HG02884 (cell line): ENCODE measurements at regions not wholly inside any gene's neighbourhood (a gene's known extent, or its start where the extent isn't known, plus 50 kb on each side); places are given as distances from the start of the nearest gene placed in this dataset.
A peak's percentile ranks its signal among the peaks of the same experiment; 100 is the strongest.

Source experiments
- ATAC-seq: cut with Tn5 transposase; IDR thresholded peaks from one replicate; pipeline ENCODE4 v1.9.1; 2021; ENCODE audit warnings: mild to moderate bottlenecking, moderate library complexity; ENCODE audit not compliant: unreplicated experiment

DNA sequence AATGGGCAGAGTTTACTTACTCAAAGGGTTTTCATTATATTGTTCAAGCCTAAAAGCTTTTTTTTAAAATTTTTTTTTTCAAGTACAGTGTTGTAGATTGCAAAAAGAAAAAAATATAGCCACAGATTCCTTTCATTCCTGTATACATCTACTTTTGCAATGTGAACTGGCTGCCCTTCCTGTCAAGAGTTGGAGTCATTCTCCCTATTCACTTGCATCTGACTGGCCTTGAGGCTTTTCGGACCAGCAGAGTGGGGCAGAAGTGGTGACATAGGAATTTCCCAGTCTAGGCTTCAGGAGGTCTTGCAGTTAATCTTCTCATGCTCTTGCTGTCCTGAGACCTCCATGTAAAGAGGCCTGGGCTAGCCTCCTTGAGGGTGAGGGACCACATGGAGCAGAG, 218.3 kb upstream of the CFAP20DC start:
- ATAC-seq = no peak

DNA sequence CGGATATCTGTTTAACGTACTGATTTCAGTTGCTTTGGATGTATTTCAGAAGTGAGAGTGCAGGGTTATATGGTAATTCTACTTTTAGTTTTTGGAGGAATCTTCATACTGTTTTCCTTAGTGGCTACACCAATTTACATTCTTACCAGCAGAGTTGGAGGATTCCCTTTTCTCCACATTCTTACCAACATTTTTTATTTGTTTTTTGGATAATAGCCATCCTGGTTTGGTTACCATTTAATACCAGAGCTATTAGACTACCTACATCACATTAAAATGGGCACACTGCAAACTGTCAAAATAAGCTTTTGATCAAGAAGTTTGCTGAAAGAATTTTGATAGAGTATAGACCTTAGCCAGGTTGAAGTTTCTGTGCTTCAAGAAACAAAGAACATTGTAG, 217.2 kb upstream of the CFAP20DC start:
- ATAC-seq = no peak

DNA sequence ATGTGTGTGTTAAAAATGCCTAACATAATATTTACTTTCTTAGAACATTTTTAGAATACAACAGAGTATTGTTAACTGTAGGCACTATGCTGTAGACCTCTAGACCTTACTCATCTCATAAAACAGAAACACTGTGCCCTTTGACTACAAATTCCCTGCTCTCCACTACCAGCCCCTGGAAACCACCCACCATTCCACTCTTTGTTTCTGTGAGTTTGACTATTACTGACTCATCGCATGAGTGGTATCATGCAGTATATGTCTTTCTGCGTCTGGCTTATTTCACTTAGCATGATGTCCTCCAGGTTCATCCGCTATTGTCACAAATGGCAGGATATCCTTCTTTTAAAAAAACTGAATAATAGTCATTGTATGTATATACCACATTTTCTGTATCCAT, 216.7 kb upstream of the CFAP20DC start:
- no peak for ATAC-seq

- ATAC-seq = no peak
Observed at GRCh38 chr3:59265566-59265965, 215.7 kb upstream of the CFAP20DC start.

- no peak for ATAC-seq
Observed at GRCh38 chr3:59264366-59264765, 214.5 kb upstream of the CFAP20DC start.

DNA sequence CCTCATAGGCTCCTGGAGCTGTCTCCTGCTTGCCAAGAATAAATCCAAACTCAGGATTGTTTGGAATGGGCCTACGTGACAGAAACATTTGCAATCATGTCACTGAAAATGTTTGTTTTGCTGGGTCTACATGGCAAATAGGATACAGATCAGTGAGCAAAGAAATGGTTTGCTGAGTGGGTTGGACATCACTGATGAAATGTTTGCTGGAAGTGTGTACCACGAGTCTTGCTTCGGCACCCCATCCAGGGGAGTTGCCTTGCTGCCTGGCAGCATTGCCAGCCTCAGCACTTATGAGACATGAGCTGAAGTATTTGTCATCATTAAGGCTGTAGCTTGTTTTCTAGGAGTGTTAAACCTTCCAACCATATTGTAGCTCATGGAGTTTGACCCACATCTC, 213.3 kb upstream of the CFAP20DC start:
- no peak for ATAC-seq

DNA sequence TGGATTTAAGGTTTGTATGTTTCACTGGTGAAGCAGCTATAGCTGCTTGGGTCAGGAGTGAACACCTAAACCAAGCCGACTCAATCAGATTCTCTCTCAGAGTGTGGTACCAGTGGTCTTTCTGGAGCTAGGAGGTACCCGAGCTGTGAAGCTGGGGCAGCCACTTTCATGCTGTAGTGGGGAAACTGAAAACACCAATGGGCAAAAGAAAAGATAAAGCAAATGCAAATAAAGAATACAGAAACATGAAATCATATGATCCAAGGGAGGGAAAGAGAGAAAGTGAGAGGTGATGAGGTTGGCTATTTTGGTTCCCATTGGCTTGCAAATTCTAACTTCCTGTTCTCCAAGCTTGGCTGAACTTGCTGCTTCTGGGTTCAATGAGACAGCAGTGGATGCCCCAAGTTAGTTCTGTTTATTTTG, 212.3 kb upstream of the CFAP20DC start:
- ATAC-seq = peak; percentile 88

DNA sequence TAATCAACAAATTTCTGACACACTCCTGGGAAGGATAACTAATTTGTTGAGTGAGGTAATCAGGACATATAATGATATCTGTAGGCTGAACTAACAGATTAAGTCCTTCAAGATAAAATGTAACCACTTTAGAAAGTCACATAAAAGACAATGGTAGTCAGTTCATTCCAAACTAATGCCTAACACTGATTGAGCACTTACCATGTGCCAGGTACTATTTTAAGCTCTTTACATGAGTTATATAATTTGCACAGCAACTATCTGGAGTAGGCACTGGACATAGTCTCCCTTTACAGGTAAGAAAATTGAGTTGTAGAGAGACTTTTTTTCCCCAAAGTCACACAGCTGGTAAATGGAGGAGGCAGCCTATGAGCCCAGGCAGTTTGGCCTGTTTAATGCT, 211.2 kb upstream of the CFAP20DC start:
- ATAC-seq = no peak

- ATAC-seq = no peak
Observed at GRCh38 chr3:59258550-59259260, 208.9 kb upstream of the CFAP20DC start.

DNA sequence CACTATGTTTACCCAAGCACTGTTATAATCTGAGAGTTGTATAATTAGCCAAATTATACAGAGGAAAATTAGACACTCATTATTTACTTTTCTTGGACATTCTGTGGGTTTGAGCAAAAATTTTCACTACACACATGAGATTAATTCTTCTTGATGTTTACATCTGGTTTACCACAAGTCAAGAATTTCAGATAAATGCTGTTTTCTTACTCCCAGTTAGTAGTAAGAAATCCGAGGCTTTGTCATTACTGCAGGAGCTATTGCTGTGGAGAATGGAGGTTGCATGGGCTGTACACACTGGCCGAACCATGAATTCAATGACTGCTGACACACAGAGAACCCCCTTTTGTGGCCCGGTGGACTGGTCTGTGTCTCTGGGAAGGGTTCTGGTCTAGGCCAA, 207.7 kb upstream of the CFAP20DC start:
- no peak for ATAC-seq

GRCh38 chr3:59256230-59256629, 206.4 kb upstream of the CFAP20DC start:
- no peak for ATAC-seq

- ATAC-seq = no peak
Observed at GRCh38 chr3:59254976-59255375, 205.2 kb upstream of the CFAP20DC start.

DNA sequence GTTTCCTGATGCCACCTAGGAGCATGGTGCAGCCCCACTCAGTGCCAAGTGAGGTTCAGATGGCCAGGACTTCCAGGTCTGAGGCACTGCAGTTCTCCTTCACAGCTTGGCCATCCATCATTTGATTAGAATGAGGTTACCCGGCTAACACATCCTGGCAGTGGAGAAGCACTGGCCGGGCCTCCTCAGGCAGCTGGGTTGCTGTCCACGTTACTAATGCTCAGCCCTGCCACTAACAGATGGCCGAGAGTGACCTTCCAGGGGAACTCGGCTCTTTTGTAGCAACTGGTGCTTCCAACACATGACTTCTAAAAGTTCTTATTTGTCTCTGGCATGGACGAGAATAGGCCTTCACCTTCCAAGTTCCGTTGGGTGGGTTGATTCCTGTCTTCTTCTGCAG, 204.6 kb upstream of the CFAP20DC start:
- ATAC-seq = no peak

GRCh38 chr3:59253523-59253922, 203.7 kb upstream of the CFAP20DC start:
- ATAC-seq = no peak

DNA sequence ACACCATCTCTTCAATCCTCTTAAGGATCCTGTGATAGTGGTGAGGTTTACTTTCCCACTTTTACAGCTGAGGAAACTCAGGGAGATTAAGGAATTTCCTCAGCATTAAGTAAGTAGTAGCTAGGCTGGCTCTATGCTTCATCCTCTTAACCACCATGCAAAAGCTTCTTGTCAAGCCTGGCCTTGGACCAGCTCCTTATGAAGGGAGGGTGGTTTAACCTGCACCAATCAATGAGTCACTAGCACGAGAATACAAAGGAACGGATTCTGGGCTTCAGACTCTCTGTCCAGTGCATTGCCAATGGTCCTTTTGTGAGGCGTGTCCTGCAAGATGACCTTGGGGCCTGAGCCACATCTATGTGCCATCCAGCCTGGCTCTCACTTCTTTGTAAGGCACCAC, 202.0 kb upstream of the CFAP20DC start:
- ATAC-seq = no peak

- ATAC-seq = no peak
Observed at GRCh38 chr3:59250600-59250999, 200.8 kb upstream of the CFAP20DC start.

DNA sequence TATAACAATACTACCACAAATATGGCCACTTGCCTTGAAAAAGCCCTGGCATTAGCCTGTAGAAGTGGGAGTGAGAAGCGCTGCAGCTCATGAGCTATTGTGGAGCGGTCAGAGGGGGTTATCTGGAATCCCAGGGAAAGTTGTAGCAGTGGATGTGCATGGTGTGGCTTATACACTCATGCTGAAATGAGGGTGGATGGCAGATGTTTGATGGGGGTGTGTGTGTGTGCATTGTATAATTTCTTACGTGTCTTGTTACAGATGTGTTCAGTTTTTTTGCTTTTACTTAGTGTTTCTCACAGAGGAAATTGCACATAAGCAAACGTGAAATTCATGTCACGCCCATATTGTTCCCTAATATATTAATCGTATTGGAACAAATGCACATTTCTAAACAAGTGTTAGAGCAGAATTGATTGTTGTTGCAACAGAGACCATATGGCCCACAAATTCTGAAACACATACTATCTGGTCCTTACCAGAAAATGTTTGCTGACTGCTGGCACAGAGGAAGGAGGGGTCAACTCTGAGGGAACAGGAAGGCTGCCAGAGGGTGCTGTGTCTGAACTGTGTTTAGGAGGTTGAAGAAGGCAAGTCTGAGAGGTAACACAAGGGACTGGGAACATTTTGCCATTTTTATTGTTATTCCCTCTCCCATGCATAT, 200.0 kb upstream of the CFAP20DC start:
- no peak for ATAC-seq

- ATAC-seq = no peak
Observed at GRCh38 chr3:59249004-59249403, 199.2 kb upstream of the CFAP20DC start.

GRCh38 chr3:59247402-59247841, 197.6 kb upstream of the CFAP20DC start:
- peak; percentile 54 for ATAC-seq

DNA sequence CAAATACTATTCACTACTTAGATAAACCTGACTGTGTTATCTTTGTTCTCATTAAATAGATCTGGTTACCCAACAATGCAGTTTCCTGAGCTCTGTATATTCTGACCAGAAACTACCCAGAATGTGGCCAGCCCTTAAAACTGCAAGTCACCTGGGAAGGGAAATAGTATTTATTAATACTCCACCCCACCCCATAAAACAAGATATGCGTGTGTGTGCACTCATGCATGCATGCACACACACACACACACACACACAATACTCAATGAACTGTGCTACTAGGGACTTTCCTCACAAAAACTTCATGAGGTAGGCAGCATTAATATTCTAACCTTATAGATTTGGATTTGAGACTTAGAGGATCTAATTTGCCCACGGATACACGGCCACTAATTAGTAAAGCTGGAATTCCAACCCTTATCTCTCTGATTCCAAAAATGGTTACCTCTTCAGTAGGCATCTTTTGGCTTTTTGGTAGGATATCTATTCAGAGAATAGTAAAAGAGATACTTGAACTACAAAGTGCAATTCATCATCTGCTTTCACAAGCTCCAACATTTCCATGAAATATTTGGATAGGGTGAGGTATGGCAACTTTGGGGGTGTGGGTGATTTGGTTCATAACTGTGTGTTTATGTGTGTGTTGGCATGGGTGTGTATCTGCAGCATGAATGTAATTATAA, 197.0 kb upstream of the CFAP20DC start:
- peak; percentile 49 for ATAC-seq

DNA sequence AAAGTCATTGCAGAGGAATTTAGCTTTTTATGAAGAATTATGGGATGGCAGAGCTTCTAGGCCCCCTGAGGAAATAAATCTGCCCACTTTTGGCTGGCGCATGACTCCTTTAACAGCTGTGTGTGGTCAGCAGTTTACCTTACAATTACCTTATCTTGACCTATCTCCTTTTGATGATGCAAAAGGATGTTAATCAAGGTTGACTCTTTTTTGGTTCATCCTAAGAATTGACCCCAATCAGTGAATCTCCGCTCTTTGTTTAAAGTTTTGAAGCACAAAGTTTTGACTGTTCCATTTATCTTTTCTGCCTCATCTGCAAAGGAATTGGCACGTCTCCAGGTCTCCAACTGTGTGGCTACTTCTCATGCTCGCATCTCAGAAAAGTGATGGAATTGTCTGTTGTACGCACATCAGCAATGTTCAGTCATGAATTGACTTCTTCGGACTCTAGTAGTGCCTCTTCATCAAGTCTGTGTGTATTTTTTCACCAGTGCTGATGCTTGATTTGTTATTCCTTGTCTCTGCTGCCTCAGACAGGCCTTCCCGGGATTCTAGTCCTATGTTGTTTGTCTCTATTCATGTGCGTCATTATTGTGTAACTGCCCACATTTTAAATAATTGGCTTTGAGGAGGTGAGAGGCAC, 196.2 kb upstream of the CFAP20DC start:
- ATAC-seq = no peak
